NCI-H1436 treated with DMSO at 0.1 percent for 48 hours (cell line): ENCODE measurements at regions not wholly inside any gene's neighbourhood (a gene's known extent, or its start where the extent isn't known, plus 50 kb on each side); places are given as distances from the start of the nearest gene placed in this dataset.

Source experiments
- DNase-seq: peaks from one replicate; lab custom pipeline; 2025; lab: John Stamatoyannopoulos, UW

GRCh38 chr9:84393266-84393950 is 52.9 kb upstream of the SLC28A3 start:
- no peak for DNase-seq

- DNase-seq = no peak
These were observed 53.5 kb upstream of the SLC28A3 start for GRCh38 chr9:84394036-84394435.

DNA sequence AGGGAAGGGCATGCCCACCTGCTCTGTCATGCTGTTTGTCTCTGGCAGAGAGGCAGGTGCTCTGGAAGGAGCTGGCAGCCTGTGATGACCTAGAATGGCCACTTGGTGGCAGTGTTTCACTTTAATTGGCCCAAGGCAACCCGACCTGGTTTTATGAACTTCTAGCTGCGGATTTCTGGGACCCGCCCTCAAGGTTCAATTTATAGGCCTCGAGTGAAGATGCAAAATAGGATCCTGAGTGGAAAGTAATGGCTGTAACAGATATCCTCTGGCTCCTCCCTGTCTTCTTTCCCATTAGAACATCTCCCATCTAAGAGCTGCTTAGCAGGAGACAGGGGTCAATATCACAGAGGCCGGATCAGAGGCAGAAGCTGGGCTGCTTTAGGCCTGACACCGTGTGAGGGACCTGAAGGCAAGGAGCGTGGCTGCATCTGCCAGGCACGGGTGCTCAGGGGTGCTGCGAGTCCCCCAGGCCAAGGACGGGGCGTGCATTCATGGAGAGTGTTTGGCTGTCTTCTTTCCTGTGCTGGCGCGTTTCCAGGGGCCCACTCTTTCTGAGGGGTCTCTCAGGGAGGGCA is 56.7 kb upstream of the SLC28A3 start:
- DNase-seq = peak; percentile 24

DNA sequence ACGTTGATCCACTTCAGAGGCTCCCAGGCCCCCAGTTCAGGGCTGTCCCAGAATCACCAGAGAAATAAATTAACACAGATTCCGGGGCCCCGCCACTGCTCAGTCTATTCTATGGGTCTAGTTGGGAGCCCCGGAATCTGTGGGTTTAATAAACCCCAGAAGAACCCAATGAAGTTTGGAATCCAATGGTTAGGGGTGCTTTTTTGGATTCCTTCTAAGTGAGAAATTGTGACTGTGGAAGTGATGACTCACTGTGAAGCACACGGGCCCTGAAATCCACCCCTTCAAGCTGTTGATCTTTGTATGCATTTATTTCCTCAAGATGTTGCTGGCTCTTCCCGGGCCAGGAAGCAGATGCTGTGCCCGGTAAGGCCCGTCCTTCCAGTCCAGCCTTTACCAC is 57.3 kb upstream of the SLC28A3 start:
- no peak for DNase-seq

DNA sequence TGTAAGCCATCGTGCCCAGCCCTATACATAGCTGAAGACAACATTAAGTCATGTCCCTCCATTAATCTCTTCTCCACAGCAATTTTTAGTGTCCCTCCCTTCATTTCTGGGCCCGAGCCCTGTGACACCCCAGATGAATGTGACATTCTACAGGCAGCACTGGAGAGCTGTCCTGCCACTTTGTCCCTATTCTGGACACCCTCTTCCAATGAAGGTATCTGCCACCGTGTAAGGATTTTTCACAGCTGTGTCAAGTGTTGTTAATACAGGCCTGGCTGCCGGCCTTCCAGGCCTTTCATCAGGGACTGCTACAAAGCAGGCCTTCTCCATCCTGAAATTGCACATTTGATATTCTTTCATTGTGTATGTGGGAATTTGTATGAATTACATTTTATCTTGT is 62.0 kb upstream of the SLC28A3 start:
- no peak for DNase-seq

GRCh38 chr9:84403288-84403687 is 62.7 kb upstream of the SLC28A3 start:
- no peak for DNase-seq

- no peak for DNase-seq
These were observed 63.6 kb upstream of the SLC28A3 start for GRCh38 chr9:84404095-84404686.

GRCh38 chr9:84405667-84406066 is 65.1 kb upstream of the SLC28A3 start:
- DNase-seq = no peak

- no peak for DNase-seq
These were observed 67.9 kb upstream of the SLC28A3 start for GRCh38 chr9:84408416-84408815.

- no peak for DNase-seq
These were observed 71.2 kb upstream of the SLC28A3 start for GRCh38 chr9:84411683-84412267.

- no peak for DNase-seq
These were observed 72.1 kb upstream of the SLC28A3 start for GRCh38 chr9:84412654-84413053.

- DNase-seq = no peak
These were observed 72.7 kb upstream of the SLC28A3 start for GRCh38 chr9:84413301-84413700.

- no peak for DNase-seq
These were observed 78.6 kb upstream of the SLC28A3 start for GRCh38 chr9:84419031-84419602.

GRCh38 chr9:84424931-84425330 is 84.4 kb upstream of the SLC28A3 start:
- no peak for DNase-seq

DNA sequence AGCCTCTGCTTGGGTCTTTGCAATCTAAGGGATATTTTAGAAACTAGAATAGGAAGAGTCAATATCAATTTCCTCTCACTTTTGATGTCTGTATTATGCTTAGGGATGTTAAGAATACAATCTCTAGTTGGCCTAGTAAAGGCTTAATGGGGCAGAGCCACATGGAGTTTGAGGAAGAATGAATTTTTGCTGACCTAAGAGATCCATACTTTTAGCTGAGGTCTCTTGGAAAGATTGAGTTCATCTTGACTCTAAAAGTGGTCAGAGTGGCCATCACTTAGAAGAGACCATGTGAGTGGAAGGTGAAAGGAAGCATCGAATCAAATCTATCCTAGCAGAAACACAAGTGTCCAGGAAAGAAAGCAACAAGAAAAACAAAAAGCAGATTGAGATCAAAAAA is 92.2 kb upstream of the SLC28A3 start:
- no peak for DNase-seq

DNA sequence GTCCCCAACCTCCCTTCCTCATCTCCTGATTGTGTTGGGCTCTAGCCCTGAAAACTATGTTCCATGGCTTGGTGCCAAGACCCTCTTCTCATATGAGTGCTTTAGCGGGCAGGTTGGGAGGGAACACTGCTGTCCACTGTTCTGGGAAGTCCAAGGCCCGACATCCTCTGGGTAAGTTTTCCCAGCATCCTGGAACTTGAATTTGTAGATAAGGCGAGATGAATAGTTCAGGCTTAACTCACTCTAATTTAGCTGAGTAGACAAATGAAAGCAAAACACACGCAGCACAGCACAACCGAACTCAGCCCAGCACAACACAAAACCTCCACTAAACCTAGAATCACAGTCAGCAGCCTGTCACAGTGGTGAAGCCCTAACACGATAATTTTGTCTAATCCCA is 95.3 kb upstream of the SLC28A3 start:
- no peak for DNase-seq

DNA sequence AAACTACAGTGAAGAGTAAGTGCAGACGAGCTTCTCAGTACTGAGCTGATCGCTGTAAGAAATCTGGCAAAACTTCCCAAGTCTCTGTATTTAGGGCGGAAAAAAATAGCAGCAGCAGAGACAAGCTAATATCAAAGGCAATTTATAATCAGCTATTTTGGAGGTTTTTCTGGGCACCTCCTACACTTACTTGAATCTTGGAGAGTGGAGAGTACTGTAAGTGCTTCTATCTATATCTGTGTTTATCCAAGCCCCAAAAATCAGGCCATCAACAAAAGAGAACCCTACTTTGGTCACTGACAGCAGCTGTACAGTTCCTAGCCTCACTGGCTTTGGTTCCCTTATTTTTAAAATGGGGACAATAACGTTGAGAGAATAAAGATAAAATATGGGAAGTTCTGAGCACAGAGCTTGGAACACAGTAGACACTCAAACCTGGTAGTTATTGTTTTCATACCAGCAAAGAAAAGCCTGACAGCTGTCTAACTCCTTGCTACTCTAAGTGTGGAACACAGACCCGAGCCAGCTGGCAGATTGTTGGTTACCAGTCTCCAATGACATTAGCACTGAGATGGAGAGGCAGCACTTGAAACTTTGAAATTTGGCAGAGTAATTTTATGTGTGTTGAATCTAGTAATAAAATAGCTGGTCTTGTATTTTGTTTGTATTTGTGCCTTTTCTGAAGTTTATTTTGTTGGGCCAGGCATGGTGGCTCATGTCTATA is 96.0 kb upstream of the SLC28A3 start:
- no peak for DNase-seq

GRCh38 chr9:84438391-84438790 is 97.8 kb upstream of the SLC28A3 start:
- DNase-seq = no peak

- no peak for DNase-seq
These were observed 98.7 kb upstream of the SLC28A3 start for GRCh38 chr9:84439250-84439649.

DNA sequence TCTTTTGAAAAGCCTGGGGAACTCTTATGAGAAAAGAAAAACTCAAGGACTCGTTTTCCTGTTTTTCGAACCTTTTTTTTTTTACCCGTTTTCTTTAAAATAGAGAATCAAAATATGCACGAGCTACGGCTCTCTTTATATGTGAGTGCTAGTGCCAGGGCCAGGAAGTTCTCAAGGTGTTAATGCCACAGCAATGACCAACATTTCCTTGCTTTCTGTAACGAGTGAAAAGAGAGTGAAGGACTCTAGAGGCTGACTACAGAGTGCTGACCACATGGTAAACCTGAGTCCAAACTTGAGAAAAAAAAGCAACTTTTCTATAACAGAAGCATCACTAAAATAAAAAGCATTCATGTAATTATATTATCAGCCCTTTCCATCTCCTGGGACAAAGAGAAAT is 102.2 kb upstream of the SLC28A3 start:
- DNase-seq = no peak

DNA sequence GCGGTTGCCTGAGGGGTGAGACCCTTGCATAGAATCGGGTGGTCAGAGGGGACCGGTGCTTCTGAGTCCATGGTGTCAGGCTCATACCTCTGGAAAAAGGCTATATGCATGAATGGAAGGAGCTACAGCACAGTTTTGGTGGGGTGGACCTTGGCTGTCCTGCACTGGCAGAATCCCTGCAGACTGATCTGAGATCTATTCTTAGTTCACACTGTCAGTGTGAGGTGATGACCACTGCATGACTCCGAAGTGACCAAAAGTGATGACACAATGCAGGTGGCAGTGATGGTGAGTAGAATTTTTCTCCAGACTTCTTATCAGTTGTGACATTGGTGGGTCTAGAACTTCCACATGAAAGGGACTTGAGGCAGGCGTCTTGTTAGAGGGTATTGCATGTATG is 105.2 kb upstream of the SLC28A3 start:
- no peak for DNase-seq

DNA sequence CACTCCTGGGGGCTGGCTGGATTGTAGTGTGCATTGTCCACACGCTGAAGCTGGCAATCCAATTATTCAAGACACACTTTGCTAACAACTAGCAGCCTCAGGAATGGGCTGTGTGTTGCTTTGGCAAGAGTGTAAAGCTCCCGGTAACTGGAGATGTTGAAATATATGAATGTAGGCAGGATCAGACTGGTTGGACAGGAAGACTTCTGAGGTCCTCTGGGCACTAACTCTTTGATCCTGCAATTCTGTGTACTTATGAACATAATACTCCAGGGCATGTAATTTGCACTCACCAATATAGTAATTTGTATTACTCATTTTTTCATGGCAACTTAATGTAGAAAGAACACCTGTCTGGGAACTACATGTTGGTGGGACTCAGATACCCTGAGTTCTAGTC is 106.7 kb upstream of the SLC28A3 start:
- no peak for DNase-seq
